ENCODE measurements at regions not wholly inside any gene's neighbourhood (a gene's known extent, or its start where the extent isn't known, plus 50 kb on each side); places are given as distances from the start of the nearest gene placed in this dataset.
"Not testable (repeated sequence)": the region's sequence is repeated elsewhere in the genome, so short reads cannot be mapped to it uniquely, and the experiment has no call there.

- DNase-seq = no peak
Measured at GRCh38 chr9:110066929-110067716, 140.8 kb downstream of the C9orf152 start.

GRCh38 chr9:110068212-110068611 is 139.7 kb downstream of the C9orf152 start:
- no peak for DNase-seq

- no peak for DNase-seq
Measured at GRCh38 chr9:110069326-110070248, 138.4 kb downstream of the C9orf152 start.

GRCh38 chr9:110072597-110073355 is 135.2 kb downstream of the C9orf152 start:
- DNase-seq = no peak

- no peak for DNase-seq
Measured at GRCh38 chr9:110073356-110073905, 134.5 kb downstream of the C9orf152 start.

GRCh38 chr9:110076894-110077725 is 130.8 kb downstream of the C9orf152 start:
- no peak for DNase-seq

- no peak for DNase-seq
Measured at GRCh38 chr9:110077925-110078324, 130.0 kb downstream of the C9orf152 start.

- DNase-seq = no peak
Measured at GRCh38 chr9:110078604-110079003, 129.4 kb downstream of the C9orf152 start.

GRCh38 chr9:110081395-110081794 is 126.6 kb downstream of the C9orf152 start:
- no peak for DNase-seq

GRCh38 chr9:110083866-110084265 is 124.1 kb downstream of the C9orf152 start:
- DNase-seq = no peak

GRCh38 chr9:110086537-110086936 is 121.4 kb downstream of the C9orf152 start:
- no peak for DNase-seq

- no peak for DNase-seq
Measured at GRCh38 chr9:110087605-110088004, 120.4 kb downstream of the C9orf152 start.

- DNase-seq = no peak
Measured at GRCh38 chr9:110088099-110088498, 119.9 kb downstream of the C9orf152 start.

GRCh38 chr9:110089681-110090370 is 118.1 kb downstream of the C9orf152 start:
- no peak for DNase-seq

GRCh38 chr9:110092792-110093191 is 115.2 kb downstream of the C9orf152 start:
- no peak for DNase-seq

GRCh38 chr9:110093417-110093816 is 114.5 kb downstream of the C9orf152 start:
- DNase-seq = no peak

GRCh38 chr9:110093871-110094270 is 114.1 kb downstream of the C9orf152 start:
- DNase-seq = no peak

GRCh38 chr9:110095161-110095595 is 112.8 kb downstream of the C9orf152 start:
- no peak for DNase-seq

GRCh38 chr9:110095776-110096175 is 112.2 kb downstream of the C9orf152 start:
- no peak for DNase-seq

GRCh38 chr9:110096674-110097073 is 111.3 kb downstream of the C9orf152 start:
- not testable (repeated sequence) for DNase-seq

All from T-helper 9 cell (primary cell).